Body of pancreas (tissue), 4 donors: ENCODE measurements at regions not wholly inside any gene's neighbourhood (a gene's known extent, or its start where the extent isn't known, plus 50 kb on each side); places are given as distances from the start of the nearest gene placed in this dataset.

Source experiments
- POLR2A ChIP-seq, 3 donors: fragments of 450-650 bp; IDR thresholded peaks; one replicate each; pipeline ENCODE4 v1.6.1; 2016; ENCODE audit warnings: antibody characterized with exemption in 3 of 3, mild to moderate bottlenecking in 2 of 3
- TF ChIP-seq, protein P1 (sequence below), 7 experiments: fragments of 450-650 bp in 4 of 7; fragments of 200-600 bp in 3 of 7; sonication (generic) in 3 of 7; IDR thresholded peaks; one replicate each; pipeline ENCODE4 v1.5.1; 2016 to 2019; ENCODE audit warnings: antibody characterized with exemption in 7 of 7

DNA sequence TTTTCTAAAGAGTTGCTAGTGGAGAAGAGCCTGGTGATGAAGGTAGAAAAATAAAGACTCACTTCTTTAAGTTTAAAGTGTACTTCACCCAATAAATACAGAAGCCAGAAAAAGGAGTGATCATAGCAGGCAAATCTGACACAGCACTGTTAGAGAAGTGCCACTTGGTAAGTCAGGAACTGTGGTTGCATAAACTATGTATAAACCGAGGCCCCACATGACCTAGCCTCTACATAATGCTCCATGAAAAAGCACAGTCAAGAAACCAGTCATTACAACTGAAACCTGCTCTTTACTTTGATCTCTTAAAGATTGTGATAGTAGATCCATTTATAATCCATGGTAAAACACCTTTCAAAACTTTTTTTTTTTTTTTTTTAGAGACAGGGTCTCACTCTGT lies 172.1 kb upstream of the PHYHIPL start:
- TF ChIP-seq, protein P1, sequence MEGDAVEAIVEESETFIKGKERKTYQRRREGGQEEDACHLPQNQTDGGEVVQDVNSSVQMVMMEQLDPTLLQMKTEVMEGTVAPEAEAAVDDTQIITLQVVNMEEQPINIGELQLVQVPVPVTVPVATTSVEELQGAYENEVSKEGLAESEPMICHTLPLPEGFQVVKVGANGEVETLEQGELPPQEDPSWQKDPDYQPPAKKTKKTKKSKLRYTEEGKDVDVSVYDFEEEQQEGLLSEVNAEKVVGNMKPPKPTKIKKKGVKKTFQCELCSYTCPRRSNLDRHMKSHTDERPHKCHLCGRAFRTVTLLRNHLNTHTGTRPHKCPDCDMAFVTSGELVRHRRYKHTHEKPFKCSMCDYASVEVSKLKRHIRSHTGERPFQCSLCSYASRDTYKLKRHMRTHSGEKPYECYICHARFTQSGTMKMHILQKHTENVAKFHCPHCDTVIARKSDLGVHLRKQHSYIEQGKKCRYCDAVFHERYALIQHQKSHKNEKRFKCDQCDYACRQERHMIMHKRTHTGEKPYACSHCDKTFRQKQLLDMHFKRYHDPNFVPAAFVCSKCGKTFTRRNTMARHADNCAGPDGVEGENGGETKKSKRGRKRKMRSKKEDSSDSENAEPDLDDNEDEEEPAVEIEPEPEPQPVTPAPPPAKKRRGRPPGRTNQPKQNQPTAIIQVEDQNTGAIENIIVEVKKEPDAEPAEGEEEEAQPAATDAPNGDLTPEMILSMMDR (IDR thresholded peaks at IDR 0.05), result no peak
- TF ChIP-seq POLR2A (IDR thresholded peaks at IDR 0.05), result no peak
